Ishikawa (cell line): ENCODE measurements at regions not wholly inside any gene's neighbourhood (a gene's known extent, or its start where the extent isn't known, plus 50 kb on each side); places are given as distances from the start of the nearest gene placed in this dataset.

Experiments used
- CEBPB ChIP-seq: IDR thresholded peaks from 2 replicates; pipeline ENCODE4 v1.6.1; 2012
- CREB1 ChIP-seq: IDR thresholded peaks from 2 replicates; pipeline ENCODE4 v1.6.1; 2012; ENCODE audit warnings: low read depth
- EP300 ChIP-seq: IDR thresholded peaks from 2 replicates; pipeline ENCODE4 v1.6.1; 2012; ENCODE audit warnings: borderline replicate concordance
- FOXM1 ChIP-seq: IDR thresholded peaks from 2 replicates; pipeline ENCODE4 v1.6.1; 2012; ENCODE audit warnings: low read depth, borderline replicate concordance
- NFIC ChIP-seq: IDR thresholded peaks from 2 replicates; pipeline ENCODE4 v1.6.1; 2012
- RAD21 ChIP-seq: IDR thresholded peaks from 2 replicates; pipeline ENCODE4 v1.6.1; 2012; ENCODE audit warnings: low read depth
- TAF1 ChIP-seq: IDR thresholded peaks from 2 replicates; pipeline ENCODE4 v1.6.1; 2012; ENCODE audit warnings: low read depth, mild to moderate bottlenecking
- TEAD4 ChIP-seq: IDR thresholded peaks from 2 replicates; pipeline ENCODE4 v1.6.1; 2012
- YY1 ChIP-seq: IDR thresholded peaks from 2 replicates; pipeline ENCODE4 v1.6.1; 2012; ENCODE audit warnings: low read depth
- ZBTB7A ChIP-seq: IDR thresholded peaks from 2 replicates; pipeline ENCODE4 v1.6.1; 2012; ENCODE audit warnings: low read depth
- TF ChIP-seq, protein P1 (sequence below): IDR thresholded peaks from 2 replicates; pipeline ENCODE4 v1.6.1; 2012; ENCODE audit warnings: low read depth, mild to moderate bottlenecking
- TF ChIP-seq, protein P2 (sequence below): IDR thresholded peaks from 2 replicates; pipeline ENCODE4 v1.6.1; 2012

- TF ChIP-seq YY1, result no peak
- TF ChIP-seq, protein P1, sequence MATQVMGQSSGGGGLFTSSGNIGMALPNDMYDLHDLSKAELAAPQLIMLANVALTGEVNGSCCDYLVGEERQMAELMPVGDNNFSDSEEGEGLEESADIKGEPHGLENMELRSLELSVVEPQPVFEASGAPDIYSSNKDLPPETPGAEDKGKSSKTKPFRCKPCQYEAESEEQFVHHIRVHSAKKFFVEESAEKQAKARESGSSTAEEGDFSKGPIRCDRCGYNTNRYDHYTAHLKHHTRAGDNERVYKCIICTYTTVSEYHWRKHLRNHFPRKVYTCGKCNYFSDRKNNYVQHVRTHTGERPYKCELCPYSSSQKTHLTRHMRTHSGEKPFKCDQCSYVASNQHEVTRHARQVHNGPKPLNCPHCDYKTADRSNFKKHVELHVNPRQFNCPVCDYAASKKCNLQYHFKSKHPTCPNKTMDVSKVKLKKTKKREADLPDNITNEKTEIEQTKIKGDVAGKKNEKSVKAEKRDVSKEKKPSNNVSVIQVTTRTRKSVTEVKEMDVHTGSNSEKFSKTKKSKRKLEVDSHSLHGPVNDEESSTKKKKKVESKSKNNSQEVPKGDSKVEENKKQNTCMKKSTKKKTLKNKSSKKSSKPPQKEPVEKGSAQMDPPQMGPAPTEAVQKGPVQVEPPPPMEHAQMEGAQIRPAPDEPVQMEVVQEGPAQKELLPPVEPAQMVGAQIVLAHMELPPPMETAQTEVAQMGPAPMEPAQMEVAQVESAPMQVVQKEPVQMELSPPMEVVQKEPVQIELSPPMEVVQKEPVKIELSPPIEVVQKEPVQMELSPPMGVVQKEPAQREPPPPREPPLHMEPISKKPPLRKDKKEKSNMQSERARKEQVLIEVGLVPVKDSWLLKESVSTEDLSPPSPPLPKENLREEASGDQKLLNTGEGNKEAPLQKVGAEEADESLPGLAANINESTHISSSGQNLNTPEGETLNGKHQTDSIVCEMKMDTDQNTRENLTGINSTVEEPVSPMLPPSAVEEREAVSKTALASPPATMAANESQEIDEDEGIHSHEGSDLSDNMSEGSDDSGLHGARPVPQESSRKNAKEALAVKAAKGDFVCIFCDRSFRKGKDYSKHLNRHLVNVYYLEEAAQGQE, result no peak
- TF ChIP-seq CREB1, result no peak
- TF ChIP-seq FOXM1, result no peak
- TF ChIP-seq, protein P2, sequence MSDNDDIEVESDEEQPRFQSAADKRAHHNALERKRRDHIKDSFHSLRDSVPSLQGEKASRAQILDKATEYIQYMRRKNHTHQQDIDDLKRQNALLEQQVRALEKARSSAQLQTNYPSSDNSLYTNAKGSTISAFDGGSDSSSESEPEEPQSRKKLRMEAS, result no peak
- TF ChIP-seq CEBPB, result no peak
- TF ChIP-seq EP300, result no peak
- TF ChIP-seq TAF1, result no peak
- no peak for TF ChIP-seq ZBTB7A
- TF ChIP-seq TEAD4, result no peak
- no peak for TF ChIP-seq RAD21
- TF ChIP-seq NFIC, result no peak
Observed at GRCh38 chr12:98351089-98351488, 164.3 kb upstream of the TMPO start.
